ENCODE measurements at regions not wholly inside any gene's neighbourhood (a gene's known extent, or its start where the extent isn't known, plus 50 kb on each side); places are given as distances from the start of the nearest gene placed in this dataset.

DNA sequence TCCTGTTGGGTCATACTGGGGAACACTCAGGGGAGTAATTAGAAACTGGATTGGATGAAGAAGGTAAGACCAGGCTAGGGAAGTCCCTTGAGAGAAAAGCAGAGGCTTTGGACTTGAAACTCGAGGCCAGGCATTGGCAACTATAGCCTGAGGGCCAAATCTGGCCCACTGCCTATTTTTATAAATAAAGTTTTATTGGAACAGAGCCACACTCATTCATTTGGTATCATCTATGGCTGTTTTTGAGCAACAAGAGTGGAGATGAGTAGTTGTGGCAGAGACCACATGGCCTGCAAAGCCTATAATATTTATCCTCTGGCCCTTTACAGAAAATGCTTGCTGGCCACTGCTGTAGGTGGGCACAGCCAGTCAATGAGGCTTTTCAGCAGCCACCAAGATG lies 301.4 kb downstream of the UACA start:
- no peaks in the 10 kb centered on the region for H3K36me3 ChIP-seq
- no peaks in the 10 kb centered on the region for H3K9me3 ChIP-seq
- no peak for DNase-seq
- intact Hi-C loops (cut with DNase I; ENCODE audit: low total_unique reads) = loop anchor here (10.0 kb wide), 1 partner anchor 367 kb away; the partner anchor contains the start of gene TLE3
- no peak overlapping the region for H3K27ac ChIP-seq
- TF ChIP-seq POLR2A (IDR thresholded peaks at IDR 0.05) (no peak), CTCF (IDR thresholded peaks at IDR 0.05) (no peak)
- H3K27me3 ChIP-seq = no peaks in the 10 kb centered on the region
- peaks cover 0 to 4% of the 10 kb centered on the region in 2 donors for H3K4me1 ChIP-seq
- no peak overlapping the region for H3K4me3 ChIP-seq

GRCh38 chr15:70461017-70461416 lies 302.3 kb downstream of the UACA start:
- intact Hi-C loops (cut with DNase I; ENCODE audit: low total_unique reads) = loop anchor here (10.0 kb wide), 1 partner anchor 366 kb away; the partner anchor contains the start of gene TLE3
- Histone ChIP-seq H3K36me3 (no peaks in the 10 kb centered on the region), H3K4me1 (peaks cover 0 to 4% of the 10 kb centered on the region in 2 donors), H3K27ac (no peak overlapping the region), H3K9me3 (no peaks in the 10 kb centered on the region), H3K4me3 (no peak overlapping the region), H3K27me3 (no peaks in the 10 kb centered on the region)
- DNase-seq = no peak
- TF ChIP-seq POLR2A (IDR thresholded peaks at IDR 0.05) = no peak
- no peak for TF ChIP-seq CTCF (IDR thresholded peaks at IDR 0.05)

- TF ChIP-seq CTCF (IDR thresholded peaks at IDR 0.05) = no peak
- TF ChIP-seq POLR2A (IDR thresholded peaks at IDR 0.05) = no peak
- Histone ChIP-seq H3K9me3 (no peaks in the 10 kb centered on the region), H3K27ac (no peak overlapping the region), H3K36me3 (no peaks in the 10 kb centered on the region), H3K4me1 (peaks cover 0 to 4% of the 10 kb centered on the region in 2 donors), H3K4me3 (no peak overlapping the region), H3K27me3 (no peaks in the 10 kb centered on the region)
- intact Hi-C loops (cut with DNase I; ENCODE audit: low total_unique reads) = no loop called here
- DNase-seq = no peak
Measured at GRCh38 chr15:70459312-70459711, 304.0 kb downstream of the UACA start.

DNA sequence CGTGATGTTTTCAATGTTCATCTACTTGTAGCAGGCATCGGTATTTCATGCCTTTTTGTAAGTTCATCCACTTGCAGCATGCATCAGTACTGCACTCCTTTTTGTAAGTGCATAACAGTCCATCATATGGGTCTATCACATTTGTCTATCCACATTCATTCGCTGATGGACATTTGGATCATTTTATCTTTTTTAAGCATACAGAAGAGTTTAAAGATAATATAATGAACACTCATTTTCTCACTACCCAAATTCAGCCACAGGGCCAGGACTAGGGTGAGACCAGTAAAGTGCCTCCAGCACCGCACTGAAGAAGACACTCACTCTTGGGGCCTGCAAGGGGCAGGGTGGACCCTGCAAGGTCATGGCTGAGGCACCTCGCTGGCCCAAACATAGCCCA lies 309.6 kb downstream of the UACA start:
- Histone ChIP-seq H3K4me1 (no peaks in the 10 kb centered on the region), H3K27me3 (no peaks in the 10 kb centered on the region), H3K4me3 (no peak overlapping the region), H3K27ac (no peak overlapping the region), H3K36me3 (no peaks in the 10 kb centered on the region), H3K9me3 (no peaks in the 10 kb centered on the region)
- no peak for DNase-seq
- intact Hi-C loops (cut with DNase I; ENCODE audit: low total_unique reads) = no loop called here
- no peak for TF ChIP-seq POLR2A (IDR thresholded peaks at IDR 0.05)
- TF ChIP-seq CTCF (IDR thresholded peaks at IDR 0.05) = no peak

GRCh38 chr15:70453238-70453637 lies 310.1 kb downstream of the UACA start:
- H3K27ac ChIP-seq = no peak overlapping the region
- H3K4me1 ChIP-seq = no peaks in the 10 kb centered on the region
- no peaks in the 10 kb centered on the region for H3K9me3 ChIP-seq
- no peak for DNase-seq
- no peak for TF ChIP-seq CTCF (IDR thresholded peaks at IDR 0.05)
- TF ChIP-seq POLR2A (IDR thresholded peaks at IDR 0.05) = no peak
- H3K27me3 ChIP-seq = no peaks in the 10 kb centered on the region
- no peaks in the 10 kb centered on the region for H3K36me3 ChIP-seq
- no peak overlapping the region for H3K4me3 ChIP-seq
- intact Hi-C loops (cut with DNase I; ENCODE audit: low total_unique reads) = no loop called here
